GM19099 (cell line): ENCODE measurements at regions not wholly inside any gene's neighbourhood (a gene's known extent, or its start where the extent isn't known, plus 50 kb on each side); places are given as distances from the start of the nearest gene placed in this dataset.

Experiments
- POLR2A ChIP-seq: IDR thresholded peaks from 3 replicates; pipeline ENCODE4 v1.6.1; 2011; ENCODE audit warnings: low read depth; ENCODE audit not compliant: insufficient read length; ENCODE audit errors: extremely low read depth

GRCh38 chr6:167767715-167768107, 59.0 kb upstream of the AFDN start:
- no peak for TF ChIP-seq POLR2A

GRCh38 chr6:167768471-167769215, 58.1 kb upstream of the AFDN start:
- TF ChIP-seq POLR2A = no peak

- TF ChIP-seq POLR2A = no peak
Measured at GRCh38 chr6:167769408-167770190, 57.1 kb upstream of the AFDN start.

- no peak for TF ChIP-seq POLR2A
Measured at GRCh38 chr6:167770291-167770955, 56.3 kb upstream of the AFDN start.

- TF ChIP-seq POLR2A = no peak
Measured at GRCh38 chr6:167774881-167775280, 51.8 kb upstream of the AFDN start.

- TF ChIP-seq POLR2A = no peak
Measured at GRCh38 chr6:167776906-167777627, 49.6 kb upstream of the AFDN start.
